ENCODE measurements at regions not wholly inside any gene's neighbourhood (a gene's known extent, or its start where the extent isn't known, plus 50 kb on each side); places are given as distances from the start of the nearest gene placed in this dataset.

GRCh38 chr1:213385806-213386324 lies 334.8 kb downstream of the RPS6KC1 start:
- no peak for DNase-seq (ENCODE audit: extremely low spot score in 2 of 2)
- intact Hi-C loops (cut with DNase I) = no loop called here
- Histone ChIP-seq H3K9me3 (no peaks in the 10 kb centered on the region), H3K36me3 (no peaks in the 10 kb centered on the region), H3K27me3 (no peaks in the 10 kb centered on the region), H3K4me3 (no peak overlapping the region), H3K4me1 (no peaks in the 10 kb centered on the region), H3K27ac (no peak overlapping the region)
- TF ChIP-seq POLR2AphosphoS5 (IDR thresholded peaks at IDR 0.05; ENCODE audit: insufficient read depth in 1 of 2, low read depth in 1 of 2) (no peak), CTCF (IDR thresholded peaks at IDR 0.05) (no peak), POLR2A (IDR thresholded peaks at IDR 0.05) (no peak)

- Histone ChIP-seq H3K27ac (no peak overlapping the region), H3K4me1 (no peaks in the 10 kb centered on the region), H3K36me3 (no peaks in the 10 kb centered on the region), H3K27me3 (no peaks in the 10 kb centered on the region), H3K4me3 (no peak overlapping the region), H3K9me3 (no peaks in the 10 kb centered on the region)
- no peak for DNase-seq (ENCODE audit: extremely low spot score in 2 of 2)
- intact Hi-C loops (cut with DNase I) = no loop called here
- TF ChIP-seq POLR2A (IDR thresholded peaks at IDR 0.05) (no peak), CTCF (IDR thresholded peaks at IDR 0.05) (no peak), POLR2AphosphoS5 (IDR thresholded peaks at IDR 0.05; ENCODE audit: insufficient read depth in 1 of 2, low read depth in 1 of 2) (no peak)
Observed at GRCh38 chr1:213387380-213388015, 336.5 kb downstream of the RPS6KC1 start.

- Histone ChIP-seq H3K27ac (no peak overlapping the region), H3K36me3 (no peaks in the 10 kb centered on the region), H3K9me3 (no peaks in the 10 kb centered on the region), H3K27me3 (no peaks in the 10 kb centered on the region), H3K4me3 (no peak overlapping the region), H3K4me1 (no peaks in the 10 kb centered on the region)
- intact Hi-C loops (cut with DNase I) = no loop called here
- TF ChIP-seq POLR2A (IDR thresholded peaks at IDR 0.05) (no peak), CTCF (IDR thresholded peaks at IDR 0.05) (no peak), POLR2AphosphoS5 (IDR thresholded peaks at IDR 0.05; ENCODE audit: insufficient read depth in 1 of 2, low read depth in 1 of 2) (no peak)
- no peak for DNase-seq (ENCODE audit: extremely low spot score in 2 of 2)
Observed at GRCh38 chr1:213388199-213388598, 337.2 kb downstream of the RPS6KC1 start.

GRCh38 chr1:213389061-213389581 lies 338.1 kb downstream of the RPS6KC1 start:
- DNase-seq (ENCODE audit: extremely low spot score in 2 of 2) = no peak
- intact Hi-C loops (cut with DNase I) = no loop called here
- no peak overlapping the region for H3K27ac ChIP-seq

More at GRCh38 chr1:213389061-213389581, 338.1 kb downstream of the RPS6KC1 start:
- Histone ChIP-seq H3K4me3 (no peak overlapping the region), H3K27me3 (no peaks in the 10 kb centered on the region), H3K36me3 (no peaks in the 10 kb centered on the region), H3K9me3 (no peaks in the 10 kb centered on the region), H3K4me1 (no peaks in the 10 kb centered on the region)
- TF ChIP-seq POLR2AphosphoS5 (IDR thresholded peaks at IDR 0.05; ENCODE audit: insufficient read depth in 1 of 2, low read depth in 1 of 2) = no peak
- TF ChIP-seq CTCF (IDR thresholded peaks at IDR 0.05) = no peak
- no peak for TF ChIP-seq POLR2A (IDR thresholded peaks at IDR 0.05)
